OCI-LY7 (cell line): ENCODE measurements at regions not wholly inside any gene's neighbourhood (a gene's known extent, or its start where the extent isn't known, plus 50 kb on each side); places are given as distances from the start of the nearest gene placed in this dataset.

Experiments used
- BruUV-seq: library from RNA; stranded (reverse); fragments of 400-500 nt; replicated peaks from 2 replicates; lab custom pipeline; 2021; lab: Mats Ljungman, UMichigan
- CTCF ChIA-PET: fragments of 300-600 bp; sonication (Branson Sonifier 250); formaldehyde crosslinking; loops from one replicate; lab custom pipeline; 2022; ENCODE audit warnings: antibody characterized with exemption; ENCODE audit not compliant: unreplicated experiment; lab: Charles Lee
- POLR2A ChIA-PET: fragments of 300-600 bp; sonication (Branson Sonifier 250); formaldehyde crosslinking; loops from one replicate; lab custom pipeline; 2022; ENCODE audit warnings: antibody characterized with exemption; lab: Charles Lee
- DNase-seq: peaks from one replicate; pipeline ENCODE4 v3.0.0-alpha.2; 2015; ENCODE audit warnings: low spot score
- H2AFZ ChIP-seq: fragments of 200-600 bp; sonication (generic), shearing (Covaris generic); 2 replicates; pipeline ENCODE4 v1.6.1; 2014; ENCODE audit warnings: mild to moderate bottlenecking, antibody characterized with exemption, low read length, moderate library complexity
- H3K27ac ChIP-seq: fragments of 200-600 bp; sonication (generic); 2 replicates; pipeline ENCODE4 v1.5.1; 2014; ENCODE audit warnings: mixed run types, low read depth, mild to moderate bottlenecking, moderate library complexity, low read length, inconsistent platforms; ENCODE audit not compliant: poor library complexity, severe bottlenecking
- H3K36me3 ChIP-seq: fragments of 200-600 bp; sonication (generic); 2 replicates; pipeline ENCODE4 v1.6.1; 2014; ENCODE audit warnings: mild to moderate bottlenecking, antibody characterized with exemption, low read length, moderate library complexity, mixed read lengths; ENCODE audit not compliant: insufficient read depth
- H3K4me1 ChIP-seq: fragments of 200-600 bp; sonication (generic); 2 replicates; pipeline ENCODE4 v1.5.1; 2014; ENCODE audit warnings: mild to moderate bottlenecking, low read length; ENCODE audit not compliant: insufficient read depth, poor library complexity, severe bottlenecking
- H3K4me2 ChIP-seq: fragments of 200-600 bp; sonication (generic); 2 replicates; pipeline ENCODE4 v1.6.1; 2014; ENCODE audit warnings: mild to moderate bottlenecking, low read length
- H3K4me3 ChIP-seq: fragments of 200-600 bp; sonication (generic); 2 replicates; pipeline ENCODE4 v1.5.1; 2014; ENCODE audit warnings: mild to moderate bottlenecking, low read depth, low read length; ENCODE audit not compliant: poor library complexity, severe bottlenecking
- H3K79me2 ChIP-seq: fragments of 200-600 bp; sonication (generic); 2 replicates; pipeline ENCODE4 v1.6.1; 2016; ENCODE audit warnings: low read depth, mild to moderate bottlenecking, low read length, moderate library complexity, mixed read lengths; ENCODE audit not compliant: insufficient read depth
- H3K9me2 ChIP-seq: fragments of 200-600 bp; sonication (generic); 2 replicates; pipeline ENCODE4 v1.6.1; 2016; ENCODE audit warnings: mild to moderate bottlenecking, low read length, mixed read lengths; ENCODE audit not compliant: insufficient read depth
- H3K9me3 ChIP-seq: fragments of 200-600 bp; sonication (generic); 2 replicates; pipeline ENCODE4 v1.6.1; 2014; ENCODE audit warnings: mild to moderate bottlenecking, mixed run types, low read length, mixed read lengths
- H4K20me1 ChIP-seq: fragments of 200-600 bp; sonication (generic); 2 replicates; pipeline ENCODE4 v1.6.1; 2014; ENCODE audit warnings: mild to moderate bottlenecking, antibody characterized with exemption, low read length, moderate library complexity, mixed read lengths; ENCODE audit not compliant: insufficient read depth
- EZH2phosphoT487 ChIP-seq: fragments of 200-600 bp; sonication (generic); IDR thresholded peaks from 2 replicates; pipeline ENCODE4 v1.6.1; 2018; ENCODE audit warnings: low read depth, borderline replicate concordance, mild to moderate bottlenecking, mixed run types, antibody characterized with exemption, low read length, moderate library complexity, mixed read lengths
- intact Hi-C: fragments of 100-400 bp; cut with micrococcal nuclease; formaldehyde crosslinking; loops from one replicate; pipeline ENCODE4 v1.10.0; 2022; ENCODE audit not compliant: unreplicated experiment
- TF ChIP-seq, protein P1 (sequence below): fragments of 200-600 bp; sonication (generic); conservative IDR thresholded peaks from 2 replicates; pipeline ENCODE4 v1.5.1; 2014; ENCODE audit warnings: mild to moderate bottlenecking, antibody characterized with exemption, low read length, moderate library complexity, mixed read lengths

DNA sequence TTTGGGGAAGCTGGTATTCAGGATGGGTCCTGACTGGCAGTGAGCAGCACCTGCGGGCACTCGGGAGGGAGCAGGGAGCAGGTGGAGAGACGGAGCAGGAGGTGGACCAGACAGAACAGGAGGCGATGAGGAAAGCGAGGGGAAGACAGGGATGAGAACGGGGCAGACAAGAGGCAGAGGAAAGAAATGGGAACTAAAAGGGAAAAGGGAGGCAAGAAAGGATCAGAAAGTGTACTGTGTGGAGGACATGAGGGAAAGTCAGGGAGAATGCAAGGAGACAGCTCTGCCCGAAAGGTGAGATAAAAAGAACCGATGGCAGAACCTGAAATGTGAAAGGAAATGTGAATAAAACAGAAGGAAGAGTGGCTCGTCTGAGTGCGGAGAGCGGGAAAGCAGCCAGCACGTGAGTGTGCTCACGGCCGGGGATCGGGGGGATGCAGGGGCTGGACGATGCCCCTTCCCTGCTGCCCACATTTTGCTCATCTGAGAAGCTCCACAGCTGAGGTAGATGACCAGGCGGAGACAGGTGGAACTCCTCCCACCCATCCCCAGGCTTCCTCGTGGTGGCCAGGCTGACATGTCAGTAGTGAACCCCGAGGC is 494.4 kb upstream of the B3GAT1 start:
- H3K27ac ChIP-seq = no peak overlapping the region
- no peak overlapping the region for H3K4me2 ChIP-seq
- TF ChIP-seq, protein P1, sequence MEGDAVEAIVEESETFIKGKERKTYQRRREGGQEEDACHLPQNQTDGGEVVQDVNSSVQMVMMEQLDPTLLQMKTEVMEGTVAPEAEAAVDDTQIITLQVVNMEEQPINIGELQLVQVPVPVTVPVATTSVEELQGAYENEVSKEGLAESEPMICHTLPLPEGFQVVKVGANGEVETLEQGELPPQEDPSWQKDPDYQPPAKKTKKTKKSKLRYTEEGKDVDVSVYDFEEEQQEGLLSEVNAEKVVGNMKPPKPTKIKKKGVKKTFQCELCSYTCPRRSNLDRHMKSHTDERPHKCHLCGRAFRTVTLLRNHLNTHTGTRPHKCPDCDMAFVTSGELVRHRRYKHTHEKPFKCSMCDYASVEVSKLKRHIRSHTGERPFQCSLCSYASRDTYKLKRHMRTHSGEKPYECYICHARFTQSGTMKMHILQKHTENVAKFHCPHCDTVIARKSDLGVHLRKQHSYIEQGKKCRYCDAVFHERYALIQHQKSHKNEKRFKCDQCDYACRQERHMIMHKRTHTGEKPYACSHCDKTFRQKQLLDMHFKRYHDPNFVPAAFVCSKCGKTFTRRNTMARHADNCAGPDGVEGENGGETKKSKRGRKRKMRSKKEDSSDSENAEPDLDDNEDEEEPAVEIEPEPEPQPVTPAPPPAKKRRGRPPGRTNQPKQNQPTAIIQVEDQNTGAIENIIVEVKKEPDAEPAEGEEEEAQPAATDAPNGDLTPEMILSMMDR = no peak
- TF ChIP-seq EZH2phosphoT487 = no peak
- ChIA-PET CTCF (no interaction called here), POLR2A (no interaction called here)
- BruUV-seq = no TSS peak
- H3K79me2 ChIP-seq = no peaks in the 10 kb centered on the region
- H3K9me3 ChIP-seq = no peaks in the 10 kb centered on the region
- no peaks in the 10 kb centered on the region for H4K20me1 ChIP-seq
- no peak overlapping the region for H3K4me3 ChIP-seq
- H3K9me2 ChIP-seq = no peaks in the 10 kb centered on the region
- intact Hi-C loops = no loop called here
- no peak overlapping the region for H2AFZ ChIP-seq
- DNase-seq = no peak
- H3K4me1 ChIP-seq = no peaks in the 10 kb centered on the region
- no peaks in the 10 kb centered on the region for H3K36me3 ChIP-seq

- H4K20me1 ChIP-seq = no peaks in the 10 kb centered on the region
- POLR2A ChIA-PET = no interaction called here
- no peaks in the 10 kb centered on the region for H3K36me3 ChIP-seq
- no peaks in the 10 kb centered on the region for H3K9me3 ChIP-seq
- no peaks in the 10 kb centered on the region for H3K9me2 ChIP-seq
- H3K4me1 ChIP-seq = no peaks in the 10 kb centered on the region
- no TSS peak for BruUV-seq
- no peak overlapping the region for H3K4me2 ChIP-seq
- H2AFZ ChIP-seq = no peak overlapping the region
- H3K27ac ChIP-seq = no peak overlapping the region
- CTCF ChIA-PET = no interaction called here
- no peaks in the 10 kb centered on the region for H3K79me2 ChIP-seq
- no peak overlapping the region for H3K4me3 ChIP-seq
- DNase-seq = no peak
- intact Hi-C loops = no loop called here
- TF ChIP-seq, protein P1 = no peak
- no peak for TF ChIP-seq EZH2phosphoT487
Observed at GRCh38 chr11:134905928-134906327, 493.9 kb upstream of the B3GAT1 start.

DNA sequence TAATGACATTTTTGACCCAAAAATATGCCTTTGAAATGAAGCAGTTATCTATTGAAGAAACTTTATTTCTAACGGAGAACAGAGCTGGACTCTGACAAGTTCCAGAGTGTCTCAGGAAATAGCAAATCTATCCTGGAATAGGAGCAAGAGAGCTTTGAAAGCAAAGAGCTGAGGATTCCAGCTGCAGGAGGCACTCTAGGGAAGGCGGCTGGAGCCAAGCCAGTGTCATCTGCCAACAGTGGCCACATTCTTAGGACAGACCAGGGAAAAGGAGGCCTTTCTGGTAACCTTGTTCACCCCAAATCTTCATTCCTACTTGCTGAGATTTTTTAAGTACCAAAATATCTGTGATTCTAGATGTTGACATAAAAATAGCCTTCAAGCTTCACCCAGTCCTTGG is 493.5 kb upstream of the B3GAT1 start:
- Histone ChIP-seq H4K20me1 (no peaks in the 10 kb centered on the region), H3K9me3 (no peaks in the 10 kb centered on the region), H2AFZ (no peak overlapping the region), H3K79me2 (no peaks in the 10 kb centered on the region), H3K4me3 (no peak overlapping the region), H3K4me2 (no peak overlapping the region), H3K27ac (no peak overlapping the region), H3K36me3 (no peaks in the 10 kb centered on the region), H3K9me2 (no peaks in the 10 kb centered on the region), H3K4me1 (no peaks in the 10 kb centered on the region)
- TF ChIP-seq, protein P1 = no peak
- TF ChIP-seq EZH2phosphoT487 = no peak
- ChIA-PET CTCF (no interaction called here), POLR2A (no interaction called here)
- BruUV-seq = no TSS peak
- DNase-seq = no peak
- intact Hi-C loops = no loop called here
